GM23338 (cell line): ENCODE measurements at regions not wholly inside any gene's neighbourhood (a gene's known extent, or its start where the extent isn't known, plus 50 kb on each side); places are given as distances from the start of the nearest gene placed in this dataset.

ENCODE experiments used
- ATAC-seq: fragments of 200-7000 bp; cut with Tn5 transposase; 3 replicates; pipeline ENCODE4 v1.9.1; 2020
- DNase-seq: peaks from one replicate; pipeline ENCODE4 v3.0.0-alpha.2; 2015; ENCODE audit warnings: low spot score
- H2AFZ ChIP-seq: fragments of 200-600 bp; sonication (generic); 2 replicates; pipeline ENCODE4 v1.8.0; 2016; ENCODE audit warnings: antibody characterized with exemption, mild to moderate bottlenecking, moderate library complexity
- H3F3A ChIP-seq: fragments of 200-600 bp; sonication (generic); replicated peaks from 2 replicates; pipeline ENCODE4 v1.8.0; 2017; ENCODE audit warnings: antibody characterized with exemption, mixed run types, low read depth
- H3K27ac ChIP-seq: fragments of 200-600 bp; sonication (generic); 2 replicates; pipeline ENCODE4 v1.6.1; 2016; ENCODE audit warnings: low read depth
- H3K27me3 ChIP-seq: fragments of 200-600 bp; sonication (generic); 2 replicates; pipeline ENCODE4 v1.8.0; 2016; ENCODE audit warnings: mild to moderate bottlenecking, mixed run types, moderate library complexity; ENCODE audit not compliant: insufficient read depth
- H3K36me3 ChIP-seq: fragments of 200-600 bp; sonication (generic); 2 replicates; pipeline ENCODE4 v1.8.0; 2016; ENCODE audit warnings: mild to moderate bottlenecking; ENCODE audit not compliant: insufficient read depth
- H3K4me1 ChIP-seq: fragments of 200-600 bp; sonication (generic); 2 replicates; pipeline ENCODE4 v1.8.0; 2016; ENCODE audit warnings: mild to moderate bottlenecking, moderate library complexity; ENCODE audit not compliant: insufficient read depth
- H3K4me2 ChIP-seq: fragments of 200-600 bp; sonication (generic); 2 replicates; pipeline ENCODE4 v1.7.1; 2017; ENCODE audit warnings: mixed run types
- H3K4me3 ChIP-seq: fragments of 200-600 bp; sonication (generic); 2 replicates; pipeline ENCODE4 v1.6.1; 2016; ENCODE audit warnings: mixed run types
- H3K79me2 ChIP-seq: fragments of 200-600 bp; sonication (generic); replicated peaks from 2 replicates; pipeline ENCODE4 v1.8.0; 2017; ENCODE audit warnings: mild to moderate bottlenecking; ENCODE audit not compliant: insufficient read depth
- H3K9me2 ChIP-seq: fragments of 200-600 bp; sonication (generic); 2 replicates; pipeline ENCODE4 v1.8.0; 2017; ENCODE audit not compliant: insufficient read depth
- H4K20me1 ChIP-seq: fragments of 200-600 bp; sonication (generic); replicated peaks from 2 replicates; pipeline ENCODE4 v1.8.0; 2017; ENCODE audit warnings: mild to moderate bottlenecking; ENCODE audit not compliant: insufficient read depth
- H3K27ac Mint-ChIP-seq: 2 replicates; pipeline ENCODE4 v1.8.0; 2020; ENCODE audit warnings: inconsistent platforms, mild to moderate bottlenecking, moderate library complexity, mixed read lengths
- H3K27me3 Mint-ChIP-seq: 3 replicates; pipeline ENCODE4 v1.8.0; 2022; ENCODE audit warnings: low read depth, mild to moderate bottlenecking, moderate library complexity, mixed read lengths, inconsistent platforms; ENCODE audit not compliant: insufficient read depth, poor library complexity
- H3K36me3 Mint-ChIP-seq: 3 replicates; pipeline ENCODE4 v1.8.0; 2021; ENCODE audit warnings: low read depth, mild to moderate bottlenecking, inconsistent platforms, moderate library complexity, mixed read lengths
- H3K4me1 Mint-ChIP-seq: 3 replicates; pipeline ENCODE4 v1.8.0; 2020; ENCODE audit warnings: mild to moderate bottlenecking, inconsistent platforms, mixed read lengths
- H3K4me3 Mint-ChIP-seq: 3 replicates; pipeline ENCODE4 v1.8.0; 2021; ENCODE audit warnings: moderate library complexity, mild to moderate bottlenecking, inconsistent platforms, mixed read lengths
- H3K9me3 Mint-ChIP-seq: 3 replicates; pipeline ENCODE4 v1.8.0; 2020; ENCODE audit warnings: moderate library complexity, mild to moderate bottlenecking, inconsistent platforms, mixed read lengths
- CREB1 ChIP-seq: fragments of 250-450 bp; sonication (Bioruptor Pico); IDR thresholded peaks from 2 replicates; pipeline ENCODE4 v1.5.0; 2020; ENCODE audit warnings: low read depth, mild to moderate bottlenecking, moderate library complexity
- CTCF ChIP-seq, 2 experiments: fragments of 200-600 bp in 1 of 2; sonication (generic) in 1 of 2; conservative IDR thresholded peaks; 2 replicates each; pipeline versions ENCODE4 v1.5.1 to v1.6.1; 2016 to 2017; ENCODE audit warnings: antibody characterized with exemption in 2 of 2, low read depth in 2 of 2, mild to moderate bottlenecking in 2 of 2, moderate library complexity in 1 of 2
- EZH2 ChIP-seq: fragments of 200-600 bp; sonication (generic); IDR thresholded peaks from one replicate; pipeline ENCODE4 v1.8.0; 2017; ENCODE audit warnings: antibody characterized with exemption, mild to moderate bottlenecking, low read depth; ENCODE audit not compliant: unreplicated experiment
- EZH2phosphoT487 ChIP-seq: fragments of 200-600 bp; sonication (generic); IDR thresholded peaks from one replicate; pipeline ENCODE4 v1.8.1; 2018; ENCODE audit warnings: antibody characterized with exemption; ENCODE audit not compliant: unreplicated experiment
- JUNB ChIP-seq: IDR thresholded peaks from one replicate; pipeline ENCODE4 v1.6.1; 2016; ENCODE audit warnings: antibody characterized with exemption; ENCODE audit not compliant: unreplicated experiment
- NANOG ChIP-seq: IDR thresholded peaks from 2 replicates; pipeline ENCODE4 v1.6.1; 2016; ENCODE audit warnings: antibody characterized with exemption, borderline replicate concordance
- POLR2AphosphoS5 ChIP-seq: IDR thresholded peaks from 2 replicates; pipeline ENCODE4 v1.6.1; 2016; ENCODE audit warnings: antibody characterized with exemption, low read depth
- STAT1 ChIP-seq: IDR thresholded peaks from one replicate; pipeline ENCODE4 v1.6.1; 2016; ENCODE audit warnings: antibody characterized with exemption; ENCODE audit not compliant: unreplicated experiment
- ZNF114 ChIP-seq: fragments of 250-450 bp; sonication (Bioruptor Pico); IDR thresholded peaks from 2 replicates; pipeline ENCODE4 v1.5.0; 2020; ENCODE audit warnings: mild to moderate bottlenecking, moderate library complexity
- ZNF331 ChIP-seq: fragments of 250-450 bp; sonication (Bioruptor Pico); IDR thresholded peaks from 2 replicates; pipeline ENCODE4 v1.5.0; 2020; ENCODE audit warnings: low read depth, mild to moderate bottlenecking, moderate library complexity
- TF ChIP-seq, protein P1 (sequence below): IDR thresholded peaks from one replicate; pipeline ENCODE4 v1.6.1; 2018; ENCODE audit warnings: antibody characterized with exemption; ENCODE audit not compliant: unreplicated experiment
- TF ChIP-seq, protein P2 (sequence below): fragments of 250-450 bp; sonication (Bioruptor Pico); IDR thresholded peaks from 2 replicates; pipeline ENCODE4 v1.5.0; 2020; ENCODE audit warnings: mild to moderate bottlenecking, moderate library complexity
- TF ChIP-seq, protein P3 (sequence below): IDR thresholded peaks from 2 replicates; pipeline ENCODE4 v1.6.1; 2016; ENCODE audit warnings: antibody characterized with exemption

- TF ChIP-seq POLR2AphosphoS5 (no peak), JUNB (no peak), CREB1 (no peak)
Measured at GRCh38 chr4:159779716-159780115, 676.8 kb downstream of the RAPGEF2 start (continued).

GRCh38 chr4:159780196-159780922, 677.5 kb downstream of the RAPGEF2 start:
- no peaks in the 10 kb centered on the region for H3K27me3 ChIP-seq
- no peaks in the 10 kb centered on the region for H3K9me3 Mint-ChIP-seq
- no peaks in the 10 kb centered on the region for H3F3A ChIP-seq
- no peak overlapping the region for H3K4me2 ChIP-seq
- H3K4me3 ChIP-seq: no peak overlapping the region
- no peaks in the 10 kb centered on the region for H3K27me3 Mint-ChIP-seq
- H3K79me2 ChIP-seq: no peaks in the 10 kb centered on the region
- no peak for TF ChIP-seq EZH2
- TF ChIP-seq, protein P1, sequence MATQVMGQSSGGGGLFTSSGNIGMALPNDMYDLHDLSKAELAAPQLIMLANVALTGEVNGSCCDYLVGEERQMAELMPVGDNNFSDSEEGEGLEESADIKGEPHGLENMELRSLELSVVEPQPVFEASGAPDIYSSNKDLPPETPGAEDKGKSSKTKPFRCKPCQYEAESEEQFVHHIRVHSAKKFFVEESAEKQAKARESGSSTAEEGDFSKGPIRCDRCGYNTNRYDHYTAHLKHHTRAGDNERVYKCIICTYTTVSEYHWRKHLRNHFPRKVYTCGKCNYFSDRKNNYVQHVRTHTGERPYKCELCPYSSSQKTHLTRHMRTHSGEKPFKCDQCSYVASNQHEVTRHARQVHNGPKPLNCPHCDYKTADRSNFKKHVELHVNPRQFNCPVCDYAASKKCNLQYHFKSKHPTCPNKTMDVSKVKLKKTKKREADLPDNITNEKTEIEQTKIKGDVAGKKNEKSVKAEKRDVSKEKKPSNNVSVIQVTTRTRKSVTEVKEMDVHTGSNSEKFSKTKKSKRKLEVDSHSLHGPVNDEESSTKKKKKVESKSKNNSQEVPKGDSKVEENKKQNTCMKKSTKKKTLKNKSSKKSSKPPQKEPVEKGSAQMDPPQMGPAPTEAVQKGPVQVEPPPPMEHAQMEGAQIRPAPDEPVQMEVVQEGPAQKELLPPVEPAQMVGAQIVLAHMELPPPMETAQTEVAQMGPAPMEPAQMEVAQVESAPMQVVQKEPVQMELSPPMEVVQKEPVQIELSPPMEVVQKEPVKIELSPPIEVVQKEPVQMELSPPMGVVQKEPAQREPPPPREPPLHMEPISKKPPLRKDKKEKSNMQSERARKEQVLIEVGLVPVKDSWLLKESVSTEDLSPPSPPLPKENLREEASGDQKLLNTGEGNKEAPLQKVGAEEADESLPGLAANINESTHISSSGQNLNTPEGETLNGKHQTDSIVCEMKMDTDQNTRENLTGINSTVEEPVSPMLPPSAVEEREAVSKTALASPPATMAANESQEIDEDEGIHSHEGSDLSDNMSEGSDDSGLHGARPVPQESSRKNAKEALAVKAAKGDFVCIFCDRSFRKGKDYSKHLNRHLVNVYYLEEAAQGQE: no peak
- no peak for TF ChIP-seq JUNB
- TF ChIP-seq NANOG: no peak
- TF ChIP-seq CREB1: no peak
- TF ChIP-seq ZNF114 (CRISPR knock-in tag): no peak
- TF ChIP-seq STAT1: no peak
- TF ChIP-seq POLR2AphosphoS5: no peak
- TF ChIP-seq, protein P2, sequence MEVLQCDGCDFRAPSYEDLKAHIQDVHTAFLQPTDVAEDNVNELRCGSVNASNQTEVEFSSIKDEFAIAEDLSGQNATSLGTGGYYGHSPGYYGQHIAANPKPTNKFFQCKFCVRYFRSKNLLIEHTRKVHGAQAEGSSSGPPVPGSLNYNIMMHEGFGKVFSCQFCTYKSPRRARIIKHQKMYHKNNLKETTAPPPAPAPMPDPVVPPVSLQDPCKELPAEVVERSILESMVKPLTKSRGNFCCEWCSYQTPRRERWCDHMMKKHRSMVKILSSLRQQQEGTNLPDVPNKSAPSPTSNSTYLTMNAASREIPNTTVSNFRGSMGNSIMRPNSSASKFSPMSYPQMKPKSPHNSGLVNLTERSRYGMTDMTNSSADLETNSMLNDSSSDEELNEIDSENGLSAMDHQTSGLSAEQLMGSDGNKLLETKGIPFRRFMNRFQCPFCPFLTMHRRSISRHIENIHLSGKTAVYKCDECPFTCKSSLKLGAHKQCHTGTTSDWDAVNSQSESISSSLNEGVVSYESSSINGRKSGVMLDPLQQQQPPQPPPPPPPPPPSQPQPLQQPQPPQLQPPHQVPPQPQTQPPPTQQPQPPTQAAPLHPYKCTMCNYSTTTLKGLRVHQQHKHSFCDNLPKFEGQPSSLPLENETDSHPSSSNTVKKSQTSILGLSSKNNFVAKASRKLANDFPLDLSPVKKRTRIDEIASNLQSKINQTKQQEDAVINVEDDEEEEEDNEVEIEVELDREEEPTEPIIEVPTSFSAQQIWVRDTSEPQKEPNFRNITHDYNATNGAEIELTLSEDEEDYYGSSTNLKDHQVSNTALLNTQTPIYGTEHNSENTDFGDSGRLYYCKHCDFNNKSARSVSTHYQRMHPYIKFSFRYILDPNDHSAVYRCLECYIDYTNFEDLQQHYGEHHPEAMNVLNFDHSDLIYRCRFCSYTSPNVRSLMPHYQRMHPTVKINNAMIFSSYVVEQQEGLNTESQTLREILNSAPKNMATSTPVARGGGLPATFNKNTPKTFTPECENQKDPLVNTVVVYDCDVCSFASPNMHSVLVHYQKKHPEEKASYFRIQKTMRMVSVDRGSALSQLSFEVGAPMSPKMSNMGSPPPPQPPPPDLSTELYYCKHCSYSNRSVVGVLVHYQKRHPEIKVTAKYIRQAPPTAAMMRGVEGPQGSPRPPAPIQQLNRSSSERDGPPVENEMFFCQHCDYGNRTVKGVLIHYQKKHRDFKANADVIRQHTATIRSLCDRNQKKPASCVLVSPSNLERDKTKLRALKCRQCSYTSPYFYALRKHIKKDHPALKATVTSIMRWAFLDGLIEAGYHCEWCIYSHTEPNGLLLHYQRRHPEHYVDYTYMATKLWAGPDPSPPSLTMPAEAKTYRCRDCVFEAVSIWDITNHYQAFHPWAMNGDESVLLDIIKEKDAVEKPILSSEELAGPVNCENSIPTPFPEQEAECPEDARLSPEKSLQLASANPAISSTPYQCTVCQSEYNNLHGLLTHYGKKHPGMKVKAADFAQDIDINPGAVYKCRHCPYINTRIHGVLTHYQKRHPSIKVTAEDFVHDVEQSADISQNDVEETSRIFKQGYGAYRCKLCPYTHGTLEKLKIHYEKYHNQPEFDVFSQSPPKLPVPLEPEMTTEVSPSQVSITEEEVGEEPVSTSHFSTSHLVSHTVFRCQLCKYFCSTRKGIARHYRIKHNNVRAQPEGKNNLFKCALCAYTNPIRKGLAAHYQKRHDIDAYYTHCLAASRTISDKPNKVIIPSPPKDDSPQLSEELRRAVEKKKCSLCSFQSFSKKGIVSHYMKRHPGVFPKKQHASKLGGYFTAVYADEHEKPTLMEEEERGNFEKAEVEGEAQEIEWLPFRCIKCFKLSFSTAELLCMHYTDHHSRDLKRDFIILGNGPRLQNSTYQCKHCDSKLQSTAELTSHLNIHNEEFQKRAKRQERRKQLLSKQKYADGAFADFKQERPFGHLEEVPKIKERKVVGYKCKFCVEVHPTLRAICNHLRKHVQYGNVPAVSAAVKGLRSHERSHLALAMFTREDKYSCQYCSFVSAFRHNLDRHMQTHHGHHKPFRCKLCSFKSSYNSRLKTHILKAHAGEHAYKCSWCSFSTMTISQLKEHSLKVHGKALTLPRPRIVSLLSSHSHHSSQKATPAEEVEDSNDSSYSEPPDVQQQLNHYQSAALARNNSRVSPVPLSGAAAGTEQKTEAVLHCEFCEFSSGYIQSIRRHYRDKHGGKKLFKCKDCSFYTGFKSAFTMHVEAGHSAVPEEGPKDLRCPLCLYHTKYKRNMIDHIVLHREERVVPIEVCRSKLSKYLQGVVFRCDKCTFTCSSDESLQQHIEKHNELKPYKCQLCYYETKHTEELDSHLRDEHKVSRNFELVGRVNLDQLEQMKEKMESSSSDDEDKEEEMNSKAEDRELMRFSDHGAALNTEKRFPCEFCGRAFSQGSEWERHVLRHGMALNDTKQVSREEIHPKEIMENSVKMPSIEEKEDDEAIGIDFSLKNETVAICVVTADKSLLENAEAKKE: no peak
- TF ChIP-seq ZNF331 (CRISPR knock-in tag): no peak
- TF ChIP-seq, protein P3, sequence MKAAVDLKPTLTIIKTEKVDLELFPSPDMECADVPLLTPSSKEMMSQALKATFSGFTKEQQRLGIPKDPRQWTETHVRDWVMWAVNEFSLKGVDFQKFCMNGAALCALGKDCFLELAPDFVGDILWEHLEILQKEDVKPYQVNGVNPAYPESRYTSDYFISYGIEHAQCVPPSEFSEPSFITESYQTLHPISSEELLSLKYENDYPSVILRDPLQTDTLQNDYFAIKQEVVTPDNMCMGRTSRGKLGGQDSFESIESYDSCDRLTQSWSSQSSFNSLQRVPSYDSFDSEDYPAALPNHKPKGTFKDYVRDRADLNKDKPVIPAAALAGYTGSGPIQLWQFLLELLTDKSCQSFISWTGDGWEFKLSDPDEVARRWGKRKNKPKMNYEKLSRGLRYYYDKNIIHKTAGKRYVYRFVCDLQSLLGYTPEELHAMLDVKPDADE: no peak
- TF ChIP-seq CTCF (conservative IDR thresholded peaks at IDR 0.05; ENCODE audit: low read depth in 2 of 2): no peak
- TF ChIP-seq EZH2phosphoT487: no peak
- H3K27ac Mint-ChIP-seq: no peak overlapping the region
- H2AFZ ChIP-seq: no peak overlapping the region
- DNase-seq (no peak), ATAC-seq (no peak)
- no peaks in the 10 kb centered on the region for H3K4me1 Mint-ChIP-seq
- no peak overlapping the region for H3K27ac ChIP-seq
- no peak overlapping the region for H3K4me3 Mint-ChIP-seq
- no peaks in the 10 kb centered on the region for H3K9me2 ChIP-seq
- H4K20me1 ChIP-seq: no peaks in the 10 kb centered on the region
- H3K36me3 Mint-ChIP-seq: no peaks in the 10 kb centered on the region; the same call in 2 of the 3 replicates
- no peaks in the 10 kb centered on the region for H3K36me3 ChIP-seq
- H3K4me1 ChIP-seq: no peaks in the 10 kb centered on the region
